Neural cell (in vitro differentiated cells): ENCODE measurements at regions not wholly inside any gene's neighbourhood (a gene's known extent, or its start where the extent isn't known, plus 50 kb on each side); places are given as distances from the start of the nearest gene placed in this dataset.

Source experiments
- H2AFZ ChIP-seq: fragments of 200-600, 300-800 bp; sonication (generic), shearing (Covaris generic); 2 replicates; pipeline ENCODE4 v1.6.0; 2014; ENCODE audit warnings: low read depth, mild to moderate bottlenecking, antibody characterized with exemption, low read length, moderate library complexity
- H3F3A ChIP-seq: fragments of 200-600 bp; shearing (Covaris generic); 2 replicates; pipeline ENCODE4 v1.6.1; 2016; ENCODE audit warnings: mild to moderate bottlenecking, moderate library complexity, mixed read lengths, antibody characterized with exemption, low read length; ENCODE audit not compliant: insufficient read depth, poor library complexity, severe bottlenecking
- H3K27ac ChIP-seq: fragments of 200-600, 300-800 bp; sonication (generic), shearing (Covaris generic); 2 replicates; pipeline ENCODE4 v1.5.1; 2014; ENCODE audit warnings: mild to moderate bottlenecking, low read length, moderate library complexity
- H3K27me3 ChIP-seq: fragments of 300-800, 200-600 bp; sonication (generic), shearing (Covaris generic); 2 replicates; pipeline ENCODE4 v1.6.0; 2014; ENCODE audit warnings: mild to moderate bottlenecking, low read depth, low read length, moderate library complexity; ENCODE audit not compliant: insufficient read depth
- H3K36me3 ChIP-seq: fragments of 300-800, 200-600 bp; sonication (generic), shearing (Covaris generic); 2 replicates; pipeline ENCODE4 v1.5.1; 2014; ENCODE audit warnings: mild to moderate bottlenecking, antibody characterized with exemption, low read length, moderate library complexity; ENCODE audit not compliant: insufficient read depth
- H3K4me2 ChIP-seq: fragments of 300-800, 200-600 bp; sonication (generic), shearing (Covaris generic); 2 replicates; pipeline ENCODE4 v1.6.0; 2014; ENCODE audit warnings: mild to moderate bottlenecking, low read length
- H3K4me3 ChIP-seq: fragments of 300-800, 200-600 bp; sonication (generic), shearing (Covaris generic); 2 replicates; pipeline ENCODE4 v1.5.1; 2014; ENCODE audit warnings: mild to moderate bottlenecking, low read length, moderate library complexity
- H3K79me2 ChIP-seq: fragments of 200-600 bp; shearing (Covaris generic); replicated peaks from 2 replicates; pipeline ENCODE4 v1.6.0; 2014; ENCODE audit warnings: mild to moderate bottlenecking, low read length, moderate library complexity; ENCODE audit not compliant: insufficient read depth
- H3K9ac ChIP-seq: fragments of 300-800, 200-600 bp; sonication (generic), shearing (Covaris generic); 2 replicates; pipeline ENCODE4 v1.6.1; 2016; ENCODE audit warnings: mild to moderate bottlenecking, low read length, mixed read lengths
- H3K9me2 ChIP-seq: fragments of 200-600 bp; shearing (Covaris generic); 2 replicates; pipeline ENCODE4 v1.6.1; 2016; ENCODE audit warnings: mild to moderate bottlenecking, low read length, mixed read lengths; ENCODE audit not compliant: insufficient read depth
- H3K9me3 ChIP-seq: fragments of 200-600, 300-800 bp; sonication (generic), shearing (Covaris generic); 2 replicates; pipeline ENCODE4 v1.6.1; 2016; ENCODE audit warnings: mild to moderate bottlenecking, mixed run types, low read length, moderate library complexity, mixed read lengths
- H4K20me1 ChIP-seq: fragments of 200-600 bp; shearing (Covaris generic); 2 replicates; pipeline ENCODE4 v1.6.1; 2016; ENCODE audit warnings: mild to moderate bottlenecking, mixed run types; ENCODE audit not compliant: insufficient read depth
- EP300 ChIP-seq: fragments of 450-650 bp; conservative IDR thresholded peaks from 2 replicates; pipeline ENCODE4 v1.6.1; 2014; ENCODE audit warnings: antibody characterized with exemption, mild to moderate bottlenecking, moderate library complexity; ENCODE audit not compliant: poor library complexity, severe bottlenecking
- EZH2 ChIP-seq: fragments of 200-600, 300-800 bp; shearing (Covaris generic), sonication (generic); IDR thresholded peaks from 2 replicates; pipeline ENCODE4 v1.6.1; 2014; ENCODE audit warnings: antibody characterized with exemption, low read length, borderline replicate concordance, mild to moderate bottlenecking; ENCODE audit not compliant: insufficient read depth, poor library complexity, severe bottlenecking
- MXI1 ChIP-seq: fragments of 450-650 bp; conservative IDR thresholded peaks from 2 replicates; pipeline ENCODE4 v1.6.1; 2014; ENCODE audit warnings: antibody characterized with exemption, mild to moderate bottlenecking; ENCODE audit not compliant: poor library complexity, severe bottlenecking
- POLR2AphosphoS5 ChIP-seq: IDR thresholded peaks from 2 replicates; pipeline ENCODE4 v1.6.1; 2012
- RAD21 ChIP-seq: fragments of 450-650 bp; conservative IDR thresholded peaks from 2 replicates; pipeline ENCODE4 v1.6.1; 2014; ENCODE audit warnings: antibody characterized with exemption, mild to moderate bottlenecking, moderate library complexity
- SMC3 ChIP-seq: fragments of 450-650 bp; conservative IDR thresholded peaks from 2 replicates; pipeline ENCODE4 v1.6.1; 2014; ENCODE audit warnings: antibody characterized with exemption, mild to moderate bottlenecking, moderate library complexity; ENCODE audit not compliant: poor library complexity
- TAF1 ChIP-seq: IDR thresholded peaks from 2 replicates; pipeline ENCODE4 v1.6.1; 2012; ENCODE audit warnings: low read depth
- TF ChIP-seq, protein P1 (sequence below): IDR thresholded peaks from 2 replicates; pipeline ENCODE4 v1.6.1; 2012; ENCODE audit warnings: borderline replicate concordance
- TF ChIP-seq, protein P2 (sequence below): fragments of 450-650 bp; IDR thresholded peaks from 2 replicates; pipeline ENCODE4 v1.5.1; 2014; ENCODE audit warnings: antibody characterized with exemption, mild to moderate bottlenecking, moderate library complexity; ENCODE audit not compliant: poor library complexity, severe bottlenecking

DNA sequence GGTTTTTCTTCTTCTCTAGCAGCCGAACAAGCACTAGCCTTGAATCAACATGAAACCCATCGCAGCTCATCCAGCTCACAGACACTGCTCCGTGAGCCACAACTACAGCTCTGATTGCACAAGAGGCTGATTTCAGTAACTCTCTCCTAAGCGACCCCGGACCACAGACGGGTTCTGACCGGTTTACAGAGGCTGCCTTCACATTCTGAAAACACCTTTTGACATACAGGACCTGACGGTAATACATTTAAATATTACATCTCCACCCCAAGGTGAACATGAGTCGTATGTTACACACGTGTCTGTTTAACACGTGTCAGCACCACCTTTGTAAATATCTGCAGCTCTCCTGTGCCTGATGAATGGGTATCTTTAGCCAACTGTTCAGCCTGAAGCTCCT, 120.7 kb downstream of the TMEM18 start:
- Histone ChIP-seq H3K4me3 (no peak overlapping the region), H3K27me3 (no peaks in the 10 kb centered on the region), H3K79me2 (no peaks in the 10 kb centered on the region), H3K4me2 (no peak overlapping the region), H3F3A (no peaks in the 10 kb centered on the region), H3K9ac (no peak overlapping the region), H2AFZ (no peak overlapping the region), H4K20me1 (no peaks in the 10 kb centered on the region), H3K27ac (no peak overlapping the region), H3K9me3 (no peaks in the 10 kb centered on the region), H3K9me2 (no peaks in the 10 kb centered on the region), H3K36me3 (no peaks in the 10 kb centered on the region)
- TF ChIP-seq, protein P1, sequence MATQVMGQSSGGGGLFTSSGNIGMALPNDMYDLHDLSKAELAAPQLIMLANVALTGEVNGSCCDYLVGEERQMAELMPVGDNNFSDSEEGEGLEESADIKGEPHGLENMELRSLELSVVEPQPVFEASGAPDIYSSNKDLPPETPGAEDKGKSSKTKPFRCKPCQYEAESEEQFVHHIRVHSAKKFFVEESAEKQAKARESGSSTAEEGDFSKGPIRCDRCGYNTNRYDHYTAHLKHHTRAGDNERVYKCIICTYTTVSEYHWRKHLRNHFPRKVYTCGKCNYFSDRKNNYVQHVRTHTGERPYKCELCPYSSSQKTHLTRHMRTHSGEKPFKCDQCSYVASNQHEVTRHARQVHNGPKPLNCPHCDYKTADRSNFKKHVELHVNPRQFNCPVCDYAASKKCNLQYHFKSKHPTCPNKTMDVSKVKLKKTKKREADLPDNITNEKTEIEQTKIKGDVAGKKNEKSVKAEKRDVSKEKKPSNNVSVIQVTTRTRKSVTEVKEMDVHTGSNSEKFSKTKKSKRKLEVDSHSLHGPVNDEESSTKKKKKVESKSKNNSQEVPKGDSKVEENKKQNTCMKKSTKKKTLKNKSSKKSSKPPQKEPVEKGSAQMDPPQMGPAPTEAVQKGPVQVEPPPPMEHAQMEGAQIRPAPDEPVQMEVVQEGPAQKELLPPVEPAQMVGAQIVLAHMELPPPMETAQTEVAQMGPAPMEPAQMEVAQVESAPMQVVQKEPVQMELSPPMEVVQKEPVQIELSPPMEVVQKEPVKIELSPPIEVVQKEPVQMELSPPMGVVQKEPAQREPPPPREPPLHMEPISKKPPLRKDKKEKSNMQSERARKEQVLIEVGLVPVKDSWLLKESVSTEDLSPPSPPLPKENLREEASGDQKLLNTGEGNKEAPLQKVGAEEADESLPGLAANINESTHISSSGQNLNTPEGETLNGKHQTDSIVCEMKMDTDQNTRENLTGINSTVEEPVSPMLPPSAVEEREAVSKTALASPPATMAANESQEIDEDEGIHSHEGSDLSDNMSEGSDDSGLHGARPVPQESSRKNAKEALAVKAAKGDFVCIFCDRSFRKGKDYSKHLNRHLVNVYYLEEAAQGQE = no peak
- TF ChIP-seq EZH2 = no peak
- TF ChIP-seq POLR2AphosphoS5 = no peak
- no peak for TF ChIP-seq RAD21
- no peak for TF ChIP-seq SMC3
- TF ChIP-seq TAF1 = no peak
- TF ChIP-seq, protein P2, sequence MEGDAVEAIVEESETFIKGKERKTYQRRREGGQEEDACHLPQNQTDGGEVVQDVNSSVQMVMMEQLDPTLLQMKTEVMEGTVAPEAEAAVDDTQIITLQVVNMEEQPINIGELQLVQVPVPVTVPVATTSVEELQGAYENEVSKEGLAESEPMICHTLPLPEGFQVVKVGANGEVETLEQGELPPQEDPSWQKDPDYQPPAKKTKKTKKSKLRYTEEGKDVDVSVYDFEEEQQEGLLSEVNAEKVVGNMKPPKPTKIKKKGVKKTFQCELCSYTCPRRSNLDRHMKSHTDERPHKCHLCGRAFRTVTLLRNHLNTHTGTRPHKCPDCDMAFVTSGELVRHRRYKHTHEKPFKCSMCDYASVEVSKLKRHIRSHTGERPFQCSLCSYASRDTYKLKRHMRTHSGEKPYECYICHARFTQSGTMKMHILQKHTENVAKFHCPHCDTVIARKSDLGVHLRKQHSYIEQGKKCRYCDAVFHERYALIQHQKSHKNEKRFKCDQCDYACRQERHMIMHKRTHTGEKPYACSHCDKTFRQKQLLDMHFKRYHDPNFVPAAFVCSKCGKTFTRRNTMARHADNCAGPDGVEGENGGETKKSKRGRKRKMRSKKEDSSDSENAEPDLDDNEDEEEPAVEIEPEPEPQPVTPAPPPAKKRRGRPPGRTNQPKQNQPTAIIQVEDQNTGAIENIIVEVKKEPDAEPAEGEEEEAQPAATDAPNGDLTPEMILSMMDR = no peak
- TF ChIP-seq EP300 = no peak
- no peak for TF ChIP-seq MXI1

DNA sequence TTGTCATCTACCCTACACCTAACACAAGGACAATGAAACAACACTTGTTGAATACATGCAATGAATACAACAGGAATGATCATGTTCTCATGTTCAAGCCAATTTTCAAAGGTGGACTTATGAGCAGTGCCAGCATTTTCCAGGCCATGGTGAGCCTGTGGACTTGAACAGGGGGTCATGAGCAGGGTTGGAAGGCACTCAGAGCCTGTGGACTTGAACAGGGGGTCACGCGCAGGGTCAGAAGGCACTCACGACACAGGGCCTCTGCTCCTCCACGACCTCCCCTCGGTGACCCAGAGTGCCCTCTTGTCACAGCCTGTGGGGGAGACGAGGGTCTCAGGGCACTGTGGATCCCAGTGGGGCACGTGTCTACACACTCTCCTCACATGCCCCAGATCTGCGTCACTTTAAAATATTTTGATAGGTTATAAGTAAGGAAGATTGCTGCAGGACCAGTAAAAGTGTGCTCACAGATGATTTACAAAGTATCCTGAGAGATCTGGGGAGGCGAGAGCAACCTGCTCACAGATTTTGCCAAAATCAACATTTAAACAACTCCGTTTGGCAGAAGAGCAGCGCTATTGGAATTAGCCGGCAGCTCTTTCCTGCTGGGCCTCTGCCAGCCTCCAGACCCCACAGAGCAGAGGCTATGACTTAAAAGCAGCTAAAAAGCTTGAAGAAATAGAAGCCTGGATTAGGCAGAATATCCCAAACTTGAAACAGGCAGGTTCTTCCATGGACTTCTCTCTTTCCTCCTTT, 121.9 kb downstream of the TMEM18 start:
- no peaks in the 10 kb centered on the region for H3K79me2 ChIP-seq
- no peak overlapping the region for H3K9ac ChIP-seq
- no peak overlapping the region for H2AFZ ChIP-seq
- TF ChIP-seq MXI1 (no peak), EP300 (no peak), SMC3 (no peak), TAF1 (no peak), EZH2 (no peak), POLR2AphosphoS5 (no peak), RAD21 (no peak)
- TF ChIP-seq, protein P2 = no peak
- TF ChIP-seq, protein P1 = no peak
- H3K4me2 ChIP-seq = no peak overlapping the region
- H3K9me3 ChIP-seq = no peaks in the 10 kb centered on the region
- no peaks in the 10 kb centered on the region for H3K36me3 ChIP-seq
- no peaks in the 10 kb centered on the region for H3K27me3 ChIP-seq
- H4K20me1 ChIP-seq = no peaks in the 10 kb centered on the region
- H3K4me3 ChIP-seq = no peak overlapping the region
- no peaks in the 10 kb centered on the region for H3F3A ChIP-seq
- no peaks in the 10 kb centered on the region for H3K9me2 ChIP-seq
- H3K27ac ChIP-seq = no peak overlapping the region
